IMR-90 (cell line): ENCODE measurements at regions not wholly inside any gene's neighbourhood (a gene's known extent, or its start where the extent isn't known, plus 50 kb on each side); places are given as distances from the start of the nearest gene placed in this dataset.

Experiments
- ATAC-seq: fragments of 200-7000 bp; cut with Tn5 transposase; 2 replicates; pipeline ENCODE4 v1.9.1; 2020; ENCODE audit warnings: low read depth, mild to moderate bottlenecking, moderate library complexity
- BruUV-seq: library from RNA; stranded (reverse); fragments of 400-500 nt; replicated peaks from 2 replicates; lab custom pipeline; 2021; lab: Mats Ljungman, UMichigan
- CTCF ChIA-PET: fragments of 300-600 bp; formaldehyde crosslinking; extraction: SDS; loops from one replicate; lab custom pipeline; 2021; ENCODE audit warnings: antibody characterized with exemption; lab: Yijun Ruan, JAX
- POLR2A ChIA-PET: fragments of 300-600 bp; sonication (Branson Sonifier 250); formaldehyde crosslinking; loops from one replicate; lab custom pipeline; 2022; ENCODE audit warnings: antibody characterized with exemption; ENCODE audit not compliant: unreplicated experiment; lab: Charles Lee
- DNase-seq: peaks from one replicate; pipeline ENCODE4 v3.0.0; 2013
- H2AFZ ChIP-seq: replicated peaks from 2 replicates; pipeline ENCODE3; 2013; ENCODE audit warnings: low read length, mild to moderate bottlenecking; ENCODE audit not compliant: poor library complexity
- H2AK5ac ChIP-seq: 2 replicates; pipeline ENCODE4 v1.6.1; 2013; ENCODE audit warnings: low read depth, low read length, inconsistent platforms
- H2AK9ac ChIP-seq: replicated peaks from 2 replicates; pipeline ENCODE3; 2013; ENCODE audit warnings: mild to moderate bottlenecking, low read depth, low read length, moderate library complexity; ENCODE audit not compliant: poor library complexity
- H2BK120ac ChIP-seq: 2 replicates; pipeline ENCODE4 v1.6.1; 2013; ENCODE audit warnings: low read depth, low read length, inconsistent platforms
- H2BK15ac ChIP-seq: 3 replicates; pipeline ENCODE4 v1.6.1; 2013; ENCODE audit warnings: low read depth, low read length, inconsistent platforms
- H2BK20ac ChIP-seq: 2 replicates; pipeline ENCODE4 v1.6.1; 2013; ENCODE audit warnings: low read depth, mild to moderate bottlenecking, inconsistent platforms, low read length, moderate library complexity
- H2BK5ac ChIP-seq: 2 replicates; pipeline ENCODE4 v1.6.1; 2013; ENCODE audit warnings: mild to moderate bottlenecking, low read depth, low read length, inconsistent platforms; ENCODE audit not compliant: poor library complexity, severe bottlenecking
- H3K14ac ChIP-seq: replicated peaks from 2 replicates; pipeline ENCODE4 v1.6.1; 2013; ENCODE audit warnings: low read depth, low read length, inconsistent platforms
- H3K18ac ChIP-seq: 2 replicates; pipeline ENCODE4 v1.6.1; 2013; ENCODE audit warnings: low read depth, low read length, control low read depth
- H3K23ac ChIP-seq: 2 replicates; pipeline ENCODE4 v1.6.1; 2013; ENCODE audit warnings: low read depth, low read length, inconsistent platforms
- H3K27ac ChIP-seq: 2 replicates; pipeline ENCODE4 v1.5.1; 2013; ENCODE audit warnings: mild to moderate bottlenecking, control low read depth, low read length; ENCODE audit not compliant: insufficient read depth
- H3K27me3 ChIP-seq: 2 replicates; pipeline ENCODE4 v1.6.1; 2013; ENCODE audit warnings: low read length; ENCODE audit not compliant: control insufficient read depth, insufficient read depth
- H3K36me3 ChIP-seq: 2 replicates; pipeline ENCODE4 v1.6.1; 2013; ENCODE audit warnings: low read length, mixed read lengths; ENCODE audit not compliant: control insufficient read depth, insufficient read depth
- H3K4ac ChIP-seq: 2 replicates; pipeline ENCODE4 v1.6.1; 2013; ENCODE audit warnings: low read depth, low read length, inconsistent platforms
- H3K4me1 ChIP-seq: 2 replicates; pipeline ENCODE4 v1.6.1; 2013; ENCODE audit warnings: low read length, mixed read lengths; ENCODE audit not compliant: control insufficient read depth, insufficient read depth
- H3K4me2 ChIP-seq: 2 replicates; pipeline ENCODE4 v1.6.1; 2013; ENCODE audit warnings: low read depth, mild to moderate bottlenecking, control low read depth, low read length, moderate library complexity
- H3K4me3 ChIP-seq: 2 replicates; pipeline ENCODE4 v1.5.1; 2013; ENCODE audit warnings: low read depth, mild to moderate bottlenecking, control low read depth, low read length, moderate library complexity; ENCODE audit not compliant: insufficient read depth
- H3K56ac ChIP-seq: 2 replicates; pipeline ENCODE4 v1.6.1; 2013; ENCODE audit warnings: low read length, inconsistent platforms; ENCODE audit not compliant: insufficient read depth; ENCODE audit errors: extremely low read depth
- H3K79me1 ChIP-seq, 2 experiments: 2 replicates each; pipeline ENCODE4 v1.6.1; 2013; ENCODE audit warnings: low read length in 2 of 2, inconsistent platforms in 1 of 2, low read depth in 1 of 2
- H3K9ac ChIP-seq: 2 replicates; pipeline ENCODE4 v1.6.1; 2013; ENCODE audit warnings: low read depth, low read length, control low read depth
- H3K9me1 ChIP-seq: 2 replicates; pipeline ENCODE4 v1.6.1; 2013; ENCODE audit warnings: low read length, inconsistent platforms; ENCODE audit not compliant: insufficient read depth
- H3K9me3 ChIP-seq: 2 replicates; pipeline ENCODE4 v1.6.1; 2013; ENCODE audit warnings: low read length; ENCODE audit not compliant: control insufficient read depth, insufficient read depth
- H4K20me1 ChIP-seq: 2 replicates; pipeline ENCODE4 v1.6.1; 2013; ENCODE audit warnings: low read length, inconsistent platforms; ENCODE audit not compliant: insufficient read depth
- H4K5ac ChIP-seq: 2 replicates; pipeline ENCODE4 v1.6.1; 2013; ENCODE audit warnings: mild to moderate bottlenecking, low read depth, low read length, control low read depth
- H4K8ac ChIP-seq, 2 experiments: 2 replicates each; pipeline ENCODE4 v1.6.1; 2013; ENCODE audit warnings: low read depth in 2 of 2, low read length in 2 of 2, control low read depth in 1 of 2, inconsistent platforms in 1 of 2
- H4K91ac ChIP-seq: 2 replicates; pipeline ENCODE4 v1.6.1; 2013; ENCODE audit warnings: low read depth, low read length, inconsistent platforms; ENCODE audit not compliant: insufficient read depth
- BHLHE40 ChIP-seq: fragments of 150-350 bp; IDR thresholded peaks from 2 replicates; pipeline ENCODE4 v1.6.1; 2016; ENCODE audit warnings: mild to moderate bottlenecking, low read depth, low read length
- CEBPB ChIP-seq: IDR thresholded peaks from 2 replicates; pipeline ENCODE4 v1.6.1; 2012; ENCODE audit warnings: low read depth, low read length, improper control_type of control experiment
- CHD1 ChIP-seq: IDR thresholded peaks from 2 replicates; pipeline ENCODE4 v1.6.1; 2012; ENCODE audit warnings: low read depth, low read length, improper control_type of control experiment
- FOS ChIP-seq: fragments of 150-350 bp; IDR thresholded peaks from 2 replicates; pipeline ENCODE4 v1.6.1; 2016; ENCODE audit warnings: low read depth, low read length
- MAZ ChIP-seq: IDR thresholded peaks from 2 replicates; pipeline ENCODE4 v1.6.1; 2012; ENCODE audit warnings: low read depth, mild to moderate bottlenecking, low read length, improper control_type of control experiment, moderate library complexity, borderline replicate concordance
- POLR2A ChIP-seq: IDR thresholded peaks from 2 replicates; pipeline ENCODE4 v1.6.1; 2012; ENCODE audit warnings: mild to moderate bottlenecking, low read depth, low read length
- RCOR1 ChIP-seq: IDR thresholded peaks from 2 replicates; pipeline ENCODE4 v1.6.1; 2012; ENCODE audit warnings: mild to moderate bottlenecking, low read length, improper control_type of control experiment; ENCODE audit not compliant: insufficient replicate concordance
- SMC3 ChIP-seq: fragments of 150-350 bp; IDR thresholded peaks from 2 replicates; pipeline ENCODE4 v1.6.1; 2016; ENCODE audit warnings: low read depth, mild to moderate bottlenecking, antibody characterized with exemption, low read length, moderate library complexity
- WGBS, 2 experiments: methylation state at CpG; one replicate each; pipeline versions ENCODE4 v1.1.5 to v1.1.7; 2013; ENCODE audit warnings: missing lambda C conversion rate in 2 of 2; ENCODE audit not compliant: insufficient read length in 1 of 2; ENCODE audit errors: extremely low coverage in 2 of 2; 5-methylcytosine and 5-hydroxymethylcytosine counted together
- dilution Hi-C: fragments of 300-500 bp; cut with HindIII; formaldehyde crosslinking; loops from one replicate; pipeline ENCODE4 v1.14.3; 2018; ENCODE audit warnings: low sequenced_read_pairs; ENCODE audit not compliant: unreplicated experiment
- in situ Hi-C: fragments of 300-500 bp; cut with MboI; formaldehyde crosslinking; loops from 3 replicates; pipeline ENCODE4 v1.14.3; 2019; ENCODE audit warnings: low sequenced_read_pairs, inconsistent platforms, mixed read lengths
- intact Hi-C: fragments of 100-400 bp; cut with micrococcal nuclease; formaldehyde crosslinking; loops from 2 replicates; pipeline ENCODE4 v1.10.0; 2022
- TF ChIP-seq, protein P1 (sequence below): conservative IDR thresholded peaks from 2 replicates; pipeline ENCODE4 v1.5.1; 2012; ENCODE audit warnings: mild to moderate bottlenecking, low read depth, low read length, improper control_type of control experiment
- TF ChIP-seq, protein P2 (sequence below): fragments of 150-350 bp; IDR thresholded peaks from 2 replicates; pipeline ENCODE4 v1.6.1; 2016; ENCODE audit warnings: low read depth, mild to moderate bottlenecking, low read length, moderate library complexity, borderline replicate concordance

DNA sequence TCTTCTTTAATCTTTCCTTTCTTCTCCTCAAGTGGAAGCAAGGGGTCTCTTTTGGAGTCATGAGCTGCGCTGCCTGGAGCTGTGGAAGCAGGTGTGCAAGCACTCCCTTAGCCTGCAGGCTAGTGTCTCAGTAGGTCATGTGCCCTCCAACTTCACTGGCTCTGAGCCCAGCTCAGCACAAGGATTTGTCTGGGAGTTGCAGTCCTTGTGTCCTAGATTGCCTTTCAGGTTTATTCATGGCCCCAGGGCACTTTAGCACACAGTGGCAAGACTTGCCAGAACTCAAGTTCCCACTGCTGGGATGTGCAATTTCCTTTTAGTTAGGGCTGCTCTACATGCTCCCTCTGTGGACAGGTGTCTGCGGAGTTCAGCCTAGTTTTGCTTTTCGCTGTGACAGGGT, 211.7 kb downstream of the LIG4 start:
- H3K56ac ChIP-seq: no peak overlapping the region
- H3K4ac ChIP-seq: no peak overlapping the region
- H2BK120ac ChIP-seq: no peak overlapping the region
- H3K9ac ChIP-seq: no peak overlapping the region
- no peak overlapping the region for H2BK5ac ChIP-seq
- H2BK20ac ChIP-seq: no peak overlapping the region
- H3K36me3 ChIP-seq: no peaks in the 10 kb centered on the region
- no peak overlapping the region for H3K4me3 ChIP-seq
- ATAC-seq (no peak), DNase-seq (no peak)
- H2AK5ac ChIP-seq: no peak overlapping the region
- no peak overlapping the region for H4K8ac ChIP-seq
- no peaks in the 10 kb centered on the region for H3K4me1 ChIP-seq
- BruUV-seq: no TSS peak
- no CpG with 5 or more reads among the region's 3 CpGs for WGBS, 2 experiments
- H3K18ac ChIP-seq: no peak overlapping the region
- H4K91ac ChIP-seq: no peak overlapping the region
- ChIA-PET CTCF (no interaction called here), POLR2A (no interaction called here)
- H3K9me3 ChIP-seq: no peaks in the 10 kb centered on the region
- H3K27me3 ChIP-seq: peaks cover 2% of the 10 kb centered on the region
- intact Hi-C loops: no loop called here
- no peak overlapping the region for H2AK9ac ChIP-seq
- H2AFZ ChIP-seq: no peak overlapping the region
- dilution Hi-C loops: no loop called here
- no peak overlapping the region for H3K27ac ChIP-seq
- in situ Hi-C loops: no loop called here
- no peaks in the 10 kb centered on the region for H3K79me1 ChIP-seq
- TF ChIP-seq MAZ (no peak), FOS (no peak), CHD1 (no peak), SMC3 (no peak), CEBPB (no peak), RCOR1 (no peak), BHLHE40 (no peak), POLR2A (no peak)
- TF ChIP-seq, protein P1, sequence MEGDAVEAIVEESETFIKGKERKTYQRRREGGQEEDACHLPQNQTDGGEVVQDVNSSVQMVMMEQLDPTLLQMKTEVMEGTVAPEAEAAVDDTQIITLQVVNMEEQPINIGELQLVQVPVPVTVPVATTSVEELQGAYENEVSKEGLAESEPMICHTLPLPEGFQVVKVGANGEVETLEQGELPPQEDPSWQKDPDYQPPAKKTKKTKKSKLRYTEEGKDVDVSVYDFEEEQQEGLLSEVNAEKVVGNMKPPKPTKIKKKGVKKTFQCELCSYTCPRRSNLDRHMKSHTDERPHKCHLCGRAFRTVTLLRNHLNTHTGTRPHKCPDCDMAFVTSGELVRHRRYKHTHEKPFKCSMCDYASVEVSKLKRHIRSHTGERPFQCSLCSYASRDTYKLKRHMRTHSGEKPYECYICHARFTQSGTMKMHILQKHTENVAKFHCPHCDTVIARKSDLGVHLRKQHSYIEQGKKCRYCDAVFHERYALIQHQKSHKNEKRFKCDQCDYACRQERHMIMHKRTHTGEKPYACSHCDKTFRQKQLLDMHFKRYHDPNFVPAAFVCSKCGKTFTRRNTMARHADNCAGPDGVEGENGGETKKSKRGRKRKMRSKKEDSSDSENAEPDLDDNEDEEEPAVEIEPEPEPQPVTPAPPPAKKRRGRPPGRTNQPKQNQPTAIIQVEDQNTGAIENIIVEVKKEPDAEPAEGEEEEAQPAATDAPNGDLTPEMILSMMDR: no peak
- TF ChIP-seq, protein P2, sequence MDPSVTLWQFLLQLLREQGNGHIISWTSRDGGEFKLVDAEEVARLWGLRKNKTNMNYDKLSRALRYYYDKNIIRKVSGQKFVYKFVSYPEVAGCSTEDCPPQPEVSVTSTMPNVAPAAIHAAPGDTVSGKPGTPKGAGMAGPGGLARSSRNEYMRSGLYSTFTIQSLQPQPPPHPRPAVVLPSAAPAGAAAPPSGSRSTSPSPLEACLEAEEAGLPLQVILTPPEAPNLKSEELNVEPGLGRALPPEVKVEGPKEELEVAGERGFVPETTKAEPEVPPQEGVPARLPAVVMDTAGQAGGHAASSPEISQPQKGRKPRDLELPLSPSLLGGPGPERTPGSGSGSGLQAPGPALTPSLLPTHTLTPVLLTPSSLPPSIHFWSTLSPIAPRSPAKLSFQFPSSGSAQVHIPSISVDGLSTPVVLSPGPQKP: no peak
- H4K20me1 ChIP-seq: no peaks in the 10 kb centered on the region
- H3K4me2 ChIP-seq: no peak overlapping the region
- no peak overlapping the region for H3K23ac ChIP-seq
- H3K9me1 ChIP-seq: no peaks in the 10 kb centered on the region
- no peak overlapping the region for H3K14ac ChIP-seq
- H2BK15ac ChIP-seq: no peak overlapping the region
- H4K5ac ChIP-seq: no peak overlapping the region
